RWPE1 (cell line): ENCODE measurements at regions not wholly inside any gene's neighbourhood (a gene's known extent, or its start where the extent isn't known, plus 50 kb on each side); places are given as distances from the start of the nearest gene placed in this dataset.

Experiments
- CTCF ChIA-PET: fragments of 350-600 bp; sonication (Branson Sonifier 250); formaldehyde crosslinking; extraction: SDS; loops from one replicate; lab custom pipeline; 2021; lab: Yijun Ruan, JAX
- POLR2A ChIA-PET: fragments of 400-600 bp; formaldehyde crosslinking; extraction: SDS; loops from one replicate; lab custom pipeline; 2020; ENCODE audit warnings: antibody characterized with exemption; ENCODE audit not compliant: low non-redundant PET; lab: Yijun Ruan, JAX
- DNase-seq: peaks from one replicate; pipeline ENCODE4 v3.0.0; 2012; ENCODE audit warnings: low spot score
- H3K27ac ChIP-seq: fragments of 450-650 bp; 2 replicates; pipeline ENCODE4 v1.5.1; 2017
- CTCF ChIP-seq: fragments of 450-650 bp; conservative IDR thresholded peaks from 2 replicates; pipeline ENCODE4 v1.5.1; 2017; ENCODE audit warnings: low read depth, mild to moderate bottlenecking

GRCh38 chr19:5219551-5220304 lies 120.9 kb downstream of the PTPRS start:
- TF ChIP-seq CTCF: no peak
- ChIA-PET CTCF (no interaction called here), POLR2A (no interaction called here)
- DNase-seq: no peak
- H3K27ac ChIP-seq: no peak overlapping the region

GRCh38 chr19:5218963-5219530 lies 121.6 kb downstream of the PTPRS start:
- POLR2A ChIA-PET: no interaction called here
- no peak for DNase-seq
- CTCF ChIA-PET: no interaction called here
- no peak for TF ChIP-seq CTCF
- H3K27ac ChIP-seq: no peak overlapping the region

- POLR2A ChIA-PET: no interaction called here
- no peak for DNase-seq
- CTCF ChIA-PET: interaction anchor here (0.5 kb wide), 1 partner anchor 42 kb away, joined by 4 read pairs; no protein-coding TSS in a partner anchor
- no peak overlapping the region for H3K27ac ChIP-seq
- no peak for TF ChIP-seq CTCF
Measured at GRCh38 chr19:5218255-5218855, 122.3 kb downstream of the PTPRS start.

- ChIA-PET POLR2A (no interaction called here), CTCF (no interaction called here)
- no peak for TF ChIP-seq CTCF
- DNase-seq: no peak
- no peak overlapping the region for H3K27ac ChIP-seq
Measured at GRCh38 chr19:5217171-5217570, 123.4 kb downstream of the PTPRS start.

GRCh38 chr19:5216141-5216847 lies 124.3 kb downstream of the PTPRS start:
- ChIA-PET CTCF (interaction anchor here (0.6 kb wide), 1 partner anchor 47 kb away, joined by 5 read pairs; no protein-coding TSS in a partner anchor), POLR2A (no interaction called here)
- DNase-seq: no peak
- no peak for TF ChIP-seq CTCF
- no peak overlapping the region for H3K27ac ChIP-seq

GRCh38 chr19:5215431-5215830 lies 125.2 kb downstream of the PTPRS start:
- CTCF ChIA-PET: interaction anchor here (0.6 kb wide), 1 partner anchor 46 kb away, joined by 5 read pairs; no protein-coding TSS in a partner anchor
- POLR2A ChIA-PET: no interaction called here
- no peak for DNase-seq
- TF ChIP-seq CTCF: no peak
- H3K27ac ChIP-seq: no peak overlapping the region
